Loucy (cell line): ENCODE measurements at regions not wholly inside any gene's neighbourhood (a gene's known extent, or its start where the extent isn't known, plus 50 kb on each side); places are given as distances from the start of the nearest gene placed in this dataset.

Experiments
- H2AFZ ChIP-seq: fragments of 200-600 bp; sonication (generic); 2 replicates; pipeline ENCODE4 v1.6.0; 2016; ENCODE audit warnings: antibody characterized with exemption, mild to moderate bottlenecking, low read length, moderate library complexity
- H3F3A ChIP-seq: fragments of 200-600 bp; 2 replicates; pipeline ENCODE4 v1.6.0; 2016; ENCODE audit warnings: antibody characterized with exemption, low read depth, mild to moderate bottlenecking
- H3K27me3 ChIP-seq: fragments of 200-600 bp; sonication (generic); 2 replicates; pipeline ENCODE4 v1.6.1; 2014; ENCODE audit warnings: low read length, mild to moderate bottlenecking; ENCODE audit not compliant: insufficient read depth, poor library complexity, severe bottlenecking
- H3K36me3 ChIP-seq: fragments of 200-600 bp; sonication (generic); 2 replicates; pipeline ENCODE4 v1.6.1; 2016; ENCODE audit warnings: low read length; ENCODE audit not compliant: insufficient read depth
- H3K4me1 ChIP-seq: fragments of 200-600 bp; sonication (generic); 2 replicates; pipeline ENCODE4 v1.5.1; 2014; ENCODE audit warnings: low read length, mild to moderate bottlenecking; ENCODE audit not compliant: insufficient read depth, poor library complexity, severe bottlenecking
- H3K4me2 ChIP-seq: fragments of 200-600 bp; sonication (generic); 2 replicates; pipeline ENCODE4 v1.6.0; 2014; ENCODE audit warnings: antibody characterized with exemption, low read length, low read depth, mild to moderate bottlenecking; ENCODE audit not compliant: poor library complexity, severe bottlenecking
- H3K4me3 ChIP-seq: fragments of 200-600 bp; sonication (generic); 2 replicates; pipeline ENCODE4 v1.5.1; 2014; ENCODE audit warnings: low read length, mild to moderate bottlenecking, mixed read lengths; ENCODE audit not compliant: poor library complexity, severe bottlenecking
- H3K79me2 ChIP-seq: fragments of 200-600 bp; sonication (generic); 2 replicates; pipeline ENCODE4 v1.6.1; 2014; ENCODE audit warnings: low read length; ENCODE audit not compliant: insufficient read depth
- H3K9ac ChIP-seq: fragments of 200-600 bp; sonication (generic); 2 replicates; pipeline ENCODE4 v1.6.0; 2014; ENCODE audit warnings: mild to moderate bottlenecking, low read depth, low read length, moderate library complexity; ENCODE audit not compliant: poor library complexity, severe bottlenecking
- H3K9me2 ChIP-seq: fragments of 200-600 bp; sonication (generic); replicated peaks from 2 replicates; pipeline ENCODE4 v1.6.1; 2016; ENCODE audit warnings: low read depth, low read length, mixed read lengths
- H3K9me3 ChIP-seq: fragments of 200-600 bp; sonication (generic); 2 replicates; pipeline ENCODE4 v1.6.1; 2014; ENCODE audit warnings: mild to moderate bottlenecking, antibody characterized with exemption, low read length, low read depth; ENCODE audit not compliant: insufficient read depth
- H4K20me1 ChIP-seq: fragments of 200-600 bp; sonication (generic); 2 replicates; pipeline ENCODE4 v1.6.0; 2014; ENCODE audit warnings: antibody characterized with exemption, low read length, mild to moderate bottlenecking; ENCODE audit not compliant: insufficient read depth, poor library complexity, severe bottlenecking
- EZH2phosphoT487 ChIP-seq: fragments of 200-600 bp; IDR thresholded peaks from 2 replicates; pipeline ENCODE4 v1.6.1; 2018; ENCODE audit warnings: antibody characterized with exemption, mild to moderate bottlenecking, moderate library complexity, borderline replicate concordance
- TF ChIP-seq, protein P1 (sequence below): fragments of 200-600 bp; sonication (generic); conservative IDR thresholded peaks from 2 replicates; pipeline ENCODE4 v1.5.1; 2014; ENCODE audit warnings: mild to moderate bottlenecking, antibody characterized with exemption, low read length

DNA sequence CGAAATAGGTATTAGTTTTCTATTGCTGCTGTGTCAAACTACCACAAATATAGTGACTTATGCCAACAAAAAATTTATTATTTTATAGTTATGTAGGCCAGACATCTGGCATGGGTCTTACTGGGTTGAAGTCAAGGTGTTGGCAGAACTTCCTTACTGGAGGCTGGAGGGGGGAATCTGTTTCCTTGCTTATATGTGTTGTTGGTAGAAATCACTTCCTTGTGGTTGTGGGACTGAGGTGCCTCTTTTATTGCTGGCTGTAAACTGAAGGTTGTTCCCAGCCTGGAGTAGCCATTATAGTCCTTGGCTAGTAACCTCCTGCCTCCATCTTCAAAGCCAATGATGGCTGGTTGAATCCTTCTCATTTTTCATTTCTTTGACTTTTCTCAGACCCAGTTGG is 439.8 kb upstream of the EEF2KMT start:
- Histone ChIP-seq H2AFZ (no peak overlapping the region), H3K9me2 (no peaks in the 10 kb centered on the region), H3K79me2 (no peaks in the 10 kb centered on the region), H4K20me1 (no peaks in the 10 kb centered on the region), H3K4me1 (no peaks in the 10 kb centered on the region), H3K9ac (no peak overlapping the region), H3K4me3 (no peak overlapping the region), H3K36me3 (no peaks in the 10 kb centered on the region), H3K9me3 (no peaks in the 10 kb centered on the region), H3K27me3 (no peaks in the 10 kb centered on the region), H3F3A (no peaks in the 10 kb centered on the region), H3K4me2 (no peak overlapping the region)
- TF ChIP-seq, protein P1, sequence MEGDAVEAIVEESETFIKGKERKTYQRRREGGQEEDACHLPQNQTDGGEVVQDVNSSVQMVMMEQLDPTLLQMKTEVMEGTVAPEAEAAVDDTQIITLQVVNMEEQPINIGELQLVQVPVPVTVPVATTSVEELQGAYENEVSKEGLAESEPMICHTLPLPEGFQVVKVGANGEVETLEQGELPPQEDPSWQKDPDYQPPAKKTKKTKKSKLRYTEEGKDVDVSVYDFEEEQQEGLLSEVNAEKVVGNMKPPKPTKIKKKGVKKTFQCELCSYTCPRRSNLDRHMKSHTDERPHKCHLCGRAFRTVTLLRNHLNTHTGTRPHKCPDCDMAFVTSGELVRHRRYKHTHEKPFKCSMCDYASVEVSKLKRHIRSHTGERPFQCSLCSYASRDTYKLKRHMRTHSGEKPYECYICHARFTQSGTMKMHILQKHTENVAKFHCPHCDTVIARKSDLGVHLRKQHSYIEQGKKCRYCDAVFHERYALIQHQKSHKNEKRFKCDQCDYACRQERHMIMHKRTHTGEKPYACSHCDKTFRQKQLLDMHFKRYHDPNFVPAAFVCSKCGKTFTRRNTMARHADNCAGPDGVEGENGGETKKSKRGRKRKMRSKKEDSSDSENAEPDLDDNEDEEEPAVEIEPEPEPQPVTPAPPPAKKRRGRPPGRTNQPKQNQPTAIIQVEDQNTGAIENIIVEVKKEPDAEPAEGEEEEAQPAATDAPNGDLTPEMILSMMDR, result no peak
- TF ChIP-seq EZH2phosphoT487, result no peak

GRCh38 chr16:5533321-5533888 is 435.8 kb upstream of the EEF2KMT start:
- Histone ChIP-seq H3K4me3 (no peak overlapping the region), H3K27me3 (no peaks in the 10 kb centered on the region), H3F3A (no peaks in the 10 kb centered on the region), H4K20me1 (no peaks in the 10 kb centered on the region), H3K9me3 (no peaks in the 10 kb centered on the region), H3K36me3 (no peaks in the 10 kb centered on the region), H3K4me1 (no peaks in the 10 kb centered on the region), H3K9me2 (no peaks in the 10 kb centered on the region), H3K9ac (no peak overlapping the region), H3K79me2 (no peaks in the 10 kb centered on the region), H2AFZ (no peak overlapping the region), H3K4me2 (no peak overlapping the region)
- TF ChIP-seq, protein P1, result no peak
- no peak for TF ChIP-seq EZH2phosphoT487

- Histone ChIP-seq H3K9me2 (no peaks in the 10 kb centered on the region), H4K20me1 (no peaks in the 10 kb centered on the region), H3K4me1 (no peaks in the 10 kb centered on the region), H2AFZ (no peak overlapping the region), H3K27me3 (no peaks in the 10 kb centered on the region), H3K9me3 (no peaks in the 10 kb centered on the region), H3K36me3 (no peaks in the 10 kb centered on the region), H3K9ac (no peak overlapping the region), H3F3A (no peaks in the 10 kb centered on the region), H3K4me3 (no peak overlapping the region), H3K79me2 (no peaks in the 10 kb centered on the region), H3K4me2 (no peak overlapping the region)
- TF ChIP-seq EZH2phosphoT487, result no peak
- TF ChIP-seq, protein P1, result no peak
These were observed 430.2 kb upstream of the EEF2KMT start for GRCh38 chr16:5527817-5528216.
